Midbrain (tissue), 1 donor: ENCODE measurements at regions not wholly inside any gene's neighbourhood (a gene's known extent, or its start where the extent isn't known, plus 50 kb on each side); places are given as distances from the start of the nearest gene placed in this dataset.
"Not testable (repeated sequence)": the region's sequence is repeated elsewhere in the genome, so short reads cannot be mapped to it uniquely, and the experiment has no call there.

Source experiments
- DNase-seq: peaks from one replicate; lab custom pipeline; 2025; lab: John Stamatoyannopoulos, UW

DNA sequence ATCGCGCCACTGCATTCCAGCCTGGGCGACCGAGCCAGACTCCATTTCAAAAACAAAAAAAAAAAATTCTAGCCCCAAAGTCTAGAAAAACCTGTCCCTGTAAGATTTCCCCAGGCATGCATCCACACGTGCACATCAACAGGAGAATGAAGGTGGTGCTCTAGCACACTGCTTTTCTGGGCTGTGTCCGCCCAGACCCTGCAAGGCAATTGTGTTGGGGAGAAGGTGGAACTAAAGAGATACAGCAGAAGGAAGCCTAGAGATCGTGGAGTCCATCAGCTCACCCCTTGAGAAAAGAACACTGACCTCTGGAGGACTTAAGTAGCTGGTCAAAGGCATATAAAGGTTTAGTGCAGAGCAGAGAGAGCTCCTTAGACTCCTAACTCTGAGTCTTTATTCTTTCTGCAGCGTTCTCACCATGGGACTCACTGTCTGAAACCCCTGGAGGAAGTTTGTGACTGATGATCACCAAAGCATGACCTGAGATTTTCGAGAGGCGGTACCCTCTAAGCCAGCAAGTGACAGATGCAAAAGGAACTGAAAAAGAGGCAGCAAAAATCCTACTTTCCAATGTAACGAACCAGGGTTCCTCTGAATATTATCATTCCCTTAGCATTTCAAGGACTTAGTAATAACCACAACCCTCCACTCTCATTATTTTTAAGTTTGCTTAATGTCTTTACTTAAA, 179.8 kb downstream of the MEX3B start:
- no peak for DNase-seq

DNA sequence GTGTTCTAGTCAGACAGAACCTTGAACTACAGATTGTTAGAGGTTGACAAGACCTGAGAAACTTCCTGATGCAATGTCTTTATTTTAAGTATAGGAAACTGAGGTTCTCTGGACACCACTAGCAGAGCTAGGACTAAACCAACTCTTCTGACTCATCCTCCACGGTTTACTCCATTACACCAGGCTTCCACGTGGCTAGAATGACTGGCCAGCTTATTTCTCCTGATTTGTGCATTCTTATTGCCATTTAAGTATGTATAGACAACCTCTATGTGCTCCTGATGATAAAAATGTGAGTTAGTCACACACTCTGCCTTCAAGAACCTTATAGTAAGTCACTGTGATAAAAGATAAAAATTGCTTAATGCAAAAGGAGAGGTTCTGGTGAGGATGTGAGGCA, 182.7 kb downstream of the MEX3B start:
- DNase-seq = no peak

DNA sequence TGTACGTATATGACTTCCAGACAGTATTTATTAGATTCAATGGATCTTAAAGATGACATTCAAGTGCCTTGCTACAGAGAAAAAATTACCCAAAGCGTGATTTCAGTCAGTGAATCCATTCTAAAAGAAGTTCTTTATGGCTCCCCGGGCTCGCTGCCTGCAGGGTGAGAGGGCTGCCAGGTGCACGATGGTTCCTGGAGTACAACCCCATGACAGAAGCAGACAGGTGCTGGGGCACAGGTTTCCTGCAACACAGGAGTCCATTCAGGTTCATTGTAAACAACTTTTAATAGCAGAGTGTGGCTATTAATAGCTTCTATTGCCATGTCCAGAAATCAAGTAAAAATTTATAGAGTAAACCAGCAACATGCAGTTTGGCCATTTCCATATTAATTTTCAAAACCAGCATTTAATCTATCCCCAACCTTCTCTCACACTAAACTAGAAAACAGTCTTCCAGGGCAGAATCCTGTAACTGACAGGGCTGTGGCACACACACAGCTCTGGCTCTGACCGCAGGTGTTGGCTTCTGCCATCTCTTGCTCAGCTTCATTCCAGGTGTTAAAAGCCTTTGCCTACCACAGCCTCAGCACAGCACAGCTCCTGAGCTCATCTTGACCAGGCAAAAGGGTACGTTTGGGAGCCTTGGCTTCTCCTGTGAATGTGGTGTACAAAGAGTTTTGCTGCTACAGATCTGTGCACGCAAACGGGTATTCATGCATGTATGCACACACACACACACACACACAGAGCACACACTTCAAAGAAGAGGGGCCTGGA, 185.9 kb downstream of the MEX3B start:
- no peak for DNase-seq

DNA sequence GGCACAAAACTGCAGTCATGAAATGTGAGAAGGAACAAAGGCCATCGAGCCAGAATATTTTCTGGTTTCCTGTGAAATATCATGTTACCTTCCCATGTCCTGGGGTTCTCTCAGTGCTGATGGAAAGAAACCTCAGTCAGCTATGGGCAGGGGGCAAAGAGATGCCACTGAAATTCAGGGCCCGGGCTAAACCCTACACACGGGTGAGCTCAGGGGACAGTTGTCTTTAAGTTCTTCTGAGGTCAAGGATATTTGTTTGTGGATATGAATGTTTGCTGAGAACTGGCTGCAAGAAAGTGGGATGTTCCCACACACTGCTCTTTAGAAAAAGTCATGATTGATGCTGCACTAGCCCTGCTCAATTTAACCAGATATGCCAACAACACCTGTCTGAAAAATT, 187.2 kb downstream of the MEX3B start:
- no peak for DNase-seq

DNA sequence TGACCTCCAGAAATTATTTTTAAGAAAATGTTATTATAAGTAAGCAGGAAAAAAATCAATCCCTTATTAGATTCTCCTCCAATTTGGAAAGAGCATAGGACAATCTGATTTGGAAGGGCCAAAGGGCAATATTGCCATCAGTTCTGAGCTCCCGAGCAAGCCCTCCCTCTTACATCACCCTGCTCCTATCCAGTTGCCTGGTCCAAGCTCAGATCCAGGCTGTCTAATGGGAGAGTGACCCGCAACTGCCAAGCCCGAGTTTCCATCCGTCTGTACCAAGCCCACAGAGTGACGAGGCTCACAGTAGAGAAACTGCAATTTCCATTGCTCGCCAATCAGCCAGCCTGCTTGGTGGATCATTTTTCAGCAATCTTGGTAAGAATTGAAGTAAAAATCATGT, 187.7 kb downstream of the MEX3B start:
- no peak for DNase-seq

DNA sequence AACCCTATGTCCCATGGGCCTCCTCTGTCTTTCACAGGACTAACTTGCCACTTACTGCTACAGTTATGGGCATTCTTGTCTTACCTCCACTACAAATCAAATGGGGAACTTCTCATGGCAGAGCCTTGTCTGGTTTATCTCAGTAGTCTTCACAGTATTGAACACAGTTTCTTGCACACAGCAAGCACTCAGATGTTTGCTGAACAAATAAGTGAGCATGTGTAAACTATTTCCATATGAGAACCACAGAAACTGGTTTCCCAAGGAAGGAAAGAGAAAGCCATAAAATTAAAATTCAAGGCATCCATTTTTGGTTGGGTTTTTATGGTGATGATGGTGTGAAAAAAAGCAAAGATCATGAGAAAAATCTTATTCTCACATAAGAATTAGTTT, 189.2 kb downstream of the MEX3B start:
- no peak for DNase-seq

DNA sequence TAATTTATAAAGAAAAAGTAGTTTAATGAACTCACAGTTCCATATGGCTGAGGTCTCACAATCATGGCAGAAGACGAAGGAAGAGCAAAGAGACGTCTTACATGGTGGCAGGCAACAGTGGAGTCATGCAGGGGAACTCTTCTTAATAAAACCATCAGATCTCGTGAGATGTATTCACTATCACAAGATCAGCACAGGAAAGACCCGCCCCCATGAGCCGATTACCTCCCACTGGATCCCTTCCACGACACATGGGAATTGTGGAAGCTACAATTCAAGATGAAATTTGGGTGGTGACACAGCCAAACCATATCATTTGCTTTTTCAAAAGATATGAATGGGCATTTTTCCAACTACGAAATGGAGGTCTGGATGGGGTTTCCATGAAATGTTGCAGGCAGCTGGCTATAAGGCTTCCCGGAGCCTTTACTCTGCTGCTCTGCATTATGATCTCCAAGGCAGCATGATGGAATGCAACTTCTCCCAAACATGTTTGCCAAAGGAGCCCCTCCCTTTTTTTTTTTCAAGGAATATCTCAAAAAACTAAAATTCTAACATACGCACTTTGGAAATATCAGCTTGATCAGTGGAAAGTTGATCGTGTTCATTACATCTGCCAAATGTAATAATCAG, 189.7 kb downstream of the MEX3B start:
- DNase-seq = no peak

DNA sequence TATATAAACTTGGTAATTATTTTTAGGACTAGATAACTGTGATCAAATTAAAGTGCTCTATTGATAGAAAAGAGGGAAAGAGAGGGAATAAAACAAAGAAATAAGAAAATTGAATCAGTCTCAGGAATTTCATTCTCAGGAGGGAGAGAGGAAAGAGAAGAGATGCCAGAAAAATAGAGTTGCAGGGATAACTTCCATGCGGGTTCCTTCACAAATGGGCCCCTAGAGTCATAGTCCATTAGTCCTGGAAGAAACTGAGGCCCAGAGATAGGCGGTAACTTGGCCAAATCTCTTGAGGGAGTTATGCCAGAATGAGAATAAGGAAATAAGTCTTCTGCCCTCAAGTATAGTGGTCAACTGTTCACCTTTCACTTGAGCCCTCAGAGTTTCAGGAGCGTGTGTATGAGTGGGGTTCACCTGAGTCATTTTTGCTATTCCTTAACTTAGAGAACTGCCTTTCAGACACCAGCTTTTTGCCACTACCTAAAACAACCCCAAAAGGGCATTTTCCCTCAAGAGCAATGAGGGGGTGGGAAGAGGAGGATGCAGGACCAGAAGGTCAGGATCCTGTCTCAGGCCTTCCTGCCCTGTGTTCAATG, 192.6 kb downstream of the MEX3B start:
- no peak for DNase-seq

DNA sequence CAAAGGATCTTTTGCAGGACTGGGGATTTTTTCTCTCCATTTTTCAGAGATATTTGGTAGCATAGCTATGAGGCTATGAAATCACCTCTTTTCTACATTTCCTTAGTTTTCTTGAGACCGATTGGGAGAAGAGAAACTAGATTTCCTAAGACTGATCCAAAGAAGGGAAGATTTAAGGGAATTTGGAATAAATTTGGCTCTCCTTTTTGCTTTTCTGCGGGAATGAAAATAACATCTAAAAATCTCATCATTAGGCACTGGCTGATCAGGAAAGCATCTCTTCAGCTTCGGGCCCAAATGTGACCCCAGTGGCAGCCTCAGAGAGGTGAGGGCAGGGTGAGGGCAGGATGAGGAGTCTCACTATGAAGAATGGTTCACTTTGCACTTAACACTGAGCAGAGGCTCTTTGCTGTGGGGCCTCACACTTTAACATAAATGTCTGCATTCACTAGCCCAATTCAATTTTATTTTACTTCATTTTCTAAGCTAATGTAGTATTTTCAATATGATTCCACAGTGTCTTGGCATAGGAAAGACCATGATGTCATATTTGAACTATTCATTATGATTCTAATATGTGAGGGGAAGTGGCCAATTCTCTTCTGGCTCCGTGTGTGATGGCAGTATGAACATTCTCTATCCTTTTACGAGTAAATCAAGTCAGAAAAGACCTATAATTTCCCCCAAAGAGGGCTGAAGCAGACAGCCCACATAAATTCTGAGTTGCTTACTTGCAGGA, 193.2 kb downstream of the MEX3B start:
- no peak for DNase-seq

DNA sequence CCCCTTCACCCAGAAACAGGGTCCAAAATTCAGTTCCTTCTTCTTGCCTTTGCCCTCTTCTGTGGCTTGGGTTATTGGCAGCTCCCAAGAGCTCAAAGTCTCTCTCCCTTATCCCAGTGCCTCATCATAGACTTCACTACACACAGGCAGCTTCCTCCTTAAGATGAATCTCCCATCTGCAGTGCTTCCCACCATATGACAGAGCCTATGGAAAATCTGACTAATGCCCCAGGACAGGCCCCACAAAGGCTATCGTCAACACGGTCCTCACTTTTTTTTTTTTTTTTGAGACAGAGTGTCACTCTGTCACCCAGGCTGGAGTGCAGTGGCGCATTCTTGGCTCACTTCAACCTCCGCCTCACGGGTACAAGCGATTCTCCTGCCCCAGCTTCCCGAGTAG, 194.1 kb downstream of the MEX3B start:
- no peak for DNase-seq

DNA sequence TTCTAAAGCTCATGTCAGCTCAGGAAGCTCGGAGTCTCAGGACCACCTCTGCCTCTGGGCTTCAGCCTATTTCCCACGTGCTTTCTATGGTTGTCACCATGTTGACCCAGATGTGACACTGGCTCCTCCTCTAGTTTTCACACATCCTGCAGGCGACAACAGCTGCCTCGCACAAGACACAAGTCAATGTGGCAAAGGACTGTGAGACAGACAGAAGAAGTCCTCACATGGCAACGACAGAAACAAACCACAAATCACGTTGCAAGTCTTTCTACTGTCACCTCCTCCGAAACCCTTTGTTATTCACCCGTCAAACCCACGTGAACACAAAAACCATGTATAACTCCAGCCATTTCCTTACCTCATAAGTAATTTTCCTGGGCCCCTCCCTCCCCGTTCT, 194.5 kb downstream of the MEX3B start:
- DNase-seq = no peak

DNA sequence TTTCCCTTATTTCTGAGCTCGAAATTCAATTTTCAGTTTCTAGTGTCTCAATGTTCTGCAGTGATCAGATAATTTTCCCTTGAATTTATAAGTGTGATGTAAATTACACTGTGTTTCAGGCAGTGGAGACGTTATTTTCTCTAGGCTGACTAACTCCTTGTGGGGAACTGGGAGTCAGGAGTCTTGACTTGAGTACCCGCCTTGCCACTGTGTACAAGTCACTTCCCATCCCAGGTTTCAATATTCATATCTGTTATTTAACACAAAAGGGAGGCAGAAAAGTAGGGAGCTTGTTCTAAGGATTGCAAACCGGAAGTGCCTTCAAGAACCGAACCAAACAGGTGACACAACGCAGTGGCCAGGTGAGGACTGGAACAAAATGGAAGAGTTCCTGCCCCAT, 196.5 kb downstream of the MEX3B start:
- DNase-seq = no peak

DNA sequence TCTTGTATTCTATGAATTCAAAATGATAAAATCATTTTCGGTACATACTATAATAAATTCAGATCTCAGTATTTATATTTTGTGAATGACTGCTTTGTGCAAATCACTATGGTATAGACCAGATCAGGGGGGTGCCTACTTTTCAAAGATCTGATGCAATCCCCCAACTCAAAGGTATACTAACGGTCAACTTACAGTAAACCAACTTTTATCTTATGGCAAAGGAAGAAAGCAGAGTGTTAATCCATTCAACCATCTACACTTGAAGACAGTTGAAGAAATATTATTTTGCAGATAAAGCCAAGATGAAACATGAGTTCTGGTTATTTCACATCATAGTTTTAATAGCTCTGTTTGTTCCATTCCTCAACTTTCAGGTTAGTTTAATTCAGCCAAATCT, 197.1 kb downstream of the MEX3B start:
- no peak for DNase-seq

DNA sequence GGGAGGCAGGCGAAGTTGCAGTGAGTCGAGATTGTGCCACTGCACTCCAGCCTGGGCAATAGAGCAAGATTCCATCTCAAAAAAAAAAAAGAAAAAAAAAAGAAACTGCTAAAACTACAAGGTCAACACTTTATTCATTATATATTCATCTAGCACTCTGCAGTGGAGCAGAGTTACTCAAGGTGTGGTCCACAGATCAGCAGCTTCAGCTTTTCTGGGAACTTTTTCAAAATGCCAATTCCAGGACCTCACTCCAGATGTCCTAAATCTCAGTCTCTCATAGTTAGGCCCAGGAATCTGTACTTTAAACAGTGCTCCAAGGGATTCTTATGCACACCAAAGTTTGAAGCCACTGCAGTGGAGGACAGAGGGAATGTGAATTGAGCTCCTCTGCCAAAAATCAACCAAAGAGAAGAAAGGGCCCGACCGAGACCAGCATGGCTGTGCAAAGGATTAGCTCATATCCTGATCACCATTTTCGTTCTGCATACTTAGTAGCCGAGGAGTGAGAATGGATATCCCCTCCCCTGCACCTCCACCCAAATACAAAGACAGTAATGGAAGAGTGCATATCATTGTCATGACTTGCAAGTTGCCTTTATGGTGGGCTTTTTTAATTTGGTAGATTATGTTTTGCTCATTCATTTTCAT, 201.9 kb downstream of the MEX3B start:
- no peak for DNase-seq

DNA sequence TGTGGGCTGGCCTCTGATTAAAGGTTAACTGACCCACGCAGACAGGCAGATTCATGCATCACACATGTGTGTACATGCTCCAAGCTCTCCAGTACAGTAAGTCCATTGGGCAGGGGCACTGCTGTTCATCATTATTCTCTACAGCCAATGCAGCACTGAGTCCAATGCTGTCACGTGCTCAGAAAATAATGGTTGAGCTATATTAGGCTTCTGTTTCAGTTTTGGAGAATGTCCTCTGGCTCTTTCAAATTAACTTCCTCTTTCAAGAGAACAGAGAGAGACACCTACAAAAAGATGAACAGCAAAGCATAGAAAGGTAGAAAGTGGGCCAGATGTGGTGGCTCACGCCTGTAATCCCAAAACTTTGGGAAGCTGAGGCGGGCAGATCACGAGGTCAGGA, 202.6 kb downstream of the MEX3B start:
- DNase-seq = no peak

DNA sequence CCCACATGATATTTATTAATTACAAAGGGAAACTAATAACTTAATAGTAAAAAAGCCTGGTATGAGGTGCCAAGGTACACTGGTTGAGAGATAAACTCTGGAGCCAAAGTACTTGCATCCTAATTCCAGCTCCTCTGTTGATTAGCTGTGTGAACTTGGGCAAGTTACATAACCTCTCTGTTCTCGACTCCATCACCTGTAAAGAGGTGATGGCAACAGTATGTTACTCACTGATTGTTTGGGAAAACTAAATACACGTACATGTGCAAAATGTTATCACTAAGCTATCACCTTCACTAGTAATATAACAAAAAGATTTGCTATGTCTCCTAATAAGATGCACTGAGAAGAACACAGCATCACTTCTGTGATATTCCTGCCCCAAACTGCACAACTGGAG, 206.4 kb downstream of the MEX3B start:
- DNase-seq = no peak

DNA sequence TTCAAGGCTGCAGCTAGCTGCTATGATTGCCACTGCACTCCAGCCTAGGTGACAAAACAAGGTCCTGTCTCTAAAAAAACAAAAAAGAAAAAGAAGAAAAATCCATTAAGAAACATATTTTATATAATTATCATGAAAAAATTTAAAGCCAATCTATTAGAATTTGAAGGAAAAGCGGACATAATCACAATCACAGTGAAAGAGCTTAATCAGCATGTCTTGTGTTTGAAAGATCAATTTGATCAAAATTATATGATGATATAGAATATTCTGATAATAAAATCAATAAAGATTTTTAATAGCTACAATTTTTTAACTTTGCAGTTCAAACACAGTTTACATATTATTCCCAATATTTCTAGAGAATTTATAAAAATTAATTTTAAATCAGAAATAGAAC, 210.1 kb downstream of the MEX3B start:
- DNase-seq = no peak

DNA sequence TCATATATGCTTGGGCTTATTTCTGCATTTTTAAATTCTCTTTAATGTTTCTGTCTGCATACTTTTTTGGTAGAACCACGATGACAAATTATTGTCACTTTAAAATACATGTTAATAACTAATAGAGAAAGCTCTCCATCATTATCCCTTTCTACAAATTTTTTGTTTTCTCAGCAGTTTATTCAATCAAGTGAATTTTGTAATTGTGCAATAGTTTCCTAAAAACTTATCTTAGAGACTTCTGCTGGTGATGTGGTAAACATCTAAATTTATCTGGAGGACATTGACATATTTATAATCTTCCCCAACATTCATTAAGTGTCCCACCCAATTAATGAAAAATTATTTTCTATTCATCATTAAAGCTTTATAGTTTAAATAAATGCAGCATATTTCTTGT, 215.3 kb downstream of the MEX3B start:
- DNase-seq = no peak

DNA sequence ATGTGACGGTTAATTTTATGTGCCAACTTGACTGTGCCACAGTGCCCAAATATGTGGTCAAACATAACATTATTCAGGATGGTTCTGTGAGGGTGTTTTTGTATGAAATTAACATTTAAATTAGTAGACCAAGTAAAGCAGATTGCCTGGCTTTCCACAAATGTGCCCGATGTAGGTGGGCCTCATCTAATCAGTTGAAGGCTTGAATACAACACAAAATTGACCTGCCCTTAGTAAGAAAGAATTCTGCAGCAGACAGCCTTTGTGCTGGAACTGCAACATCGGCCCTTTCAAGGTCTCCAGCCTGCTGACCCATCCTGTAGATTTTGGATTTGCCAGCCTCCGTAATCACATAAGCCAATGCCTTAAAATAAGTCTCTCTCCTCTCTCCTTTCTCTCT, 215.9 kb downstream of the MEX3B start:
- no peak for DNase-seq

DNA sequence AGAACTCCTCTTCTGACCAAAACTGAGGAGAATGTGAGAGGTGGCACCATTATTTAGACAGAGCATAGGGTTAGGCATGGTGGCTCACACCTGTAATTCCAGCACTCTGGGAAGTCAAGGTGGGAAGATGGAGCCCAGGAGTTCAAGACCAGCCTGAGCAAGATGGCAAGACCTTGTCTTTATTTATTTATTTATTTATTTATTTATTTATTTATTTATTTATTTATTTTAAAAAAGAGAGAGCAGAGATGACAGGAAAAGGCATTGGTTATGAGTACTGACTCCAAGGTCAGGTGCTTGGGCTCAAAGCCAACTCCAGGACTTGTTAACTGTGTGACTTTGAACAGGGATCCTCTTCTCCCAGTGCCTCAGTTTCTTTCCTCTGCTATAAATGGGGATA, 217.7 kb downstream of the MEX3B start:
- no peak for DNase-seq

DNA sequence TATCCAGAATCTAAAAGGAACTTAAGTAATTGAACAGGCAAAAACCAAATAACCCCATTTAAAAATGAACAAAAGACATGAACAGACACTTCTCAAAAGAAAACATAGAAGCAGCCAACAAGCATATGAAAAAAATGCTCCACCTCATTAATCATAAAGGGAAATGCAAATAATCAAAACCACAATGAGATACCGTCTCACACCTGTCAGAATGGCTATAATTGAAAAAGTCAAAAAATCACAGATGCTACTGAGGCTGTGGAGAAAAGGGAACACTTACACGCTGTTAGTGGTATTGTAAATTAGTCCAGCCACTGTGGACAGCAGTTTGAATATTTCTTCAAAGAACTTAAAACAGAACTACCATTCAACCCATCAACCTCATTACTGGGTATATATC, 220.7 kb downstream of the MEX3B start:
- DNase-seq = no peak

DNA sequence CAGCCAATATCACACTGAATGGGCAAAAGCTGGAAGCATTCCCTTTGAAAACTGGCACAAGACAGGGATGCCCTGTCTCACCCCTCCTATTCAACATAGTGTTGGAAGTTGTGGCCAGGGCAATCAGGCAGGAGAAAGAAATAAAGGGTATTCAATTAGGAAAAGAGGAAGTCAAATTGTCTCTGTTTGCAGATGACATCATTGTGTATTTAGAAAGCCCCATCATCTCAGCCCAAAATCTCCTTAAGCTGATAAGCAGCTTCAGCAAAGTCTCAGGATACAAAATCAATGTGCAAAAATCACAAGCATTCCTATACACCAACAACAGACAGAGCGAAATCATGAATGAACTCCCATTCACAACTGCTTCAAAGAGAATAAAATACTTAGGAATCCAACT, 223.2 kb downstream of the MEX3B start:
- DNase-seq = not testable (repeated sequence)
